GM03348 (cell line): ENCODE measurements at regions not wholly inside any gene's neighbourhood (a gene's known extent, or its start where the extent isn't known, plus 50 kb on each side); places are given as distances from the start of the nearest gene placed in this dataset.

Experiments
- DNase-seq: peaks from one replicate; pipeline ENCODE4 v3.0.0; 2012; ENCODE audit warnings: low spot score

GRCh38 chr15:69530991-69531664 is 78.5 kb downstream of the RPLP1 start:
- no peak for DNase-seq

DNA sequence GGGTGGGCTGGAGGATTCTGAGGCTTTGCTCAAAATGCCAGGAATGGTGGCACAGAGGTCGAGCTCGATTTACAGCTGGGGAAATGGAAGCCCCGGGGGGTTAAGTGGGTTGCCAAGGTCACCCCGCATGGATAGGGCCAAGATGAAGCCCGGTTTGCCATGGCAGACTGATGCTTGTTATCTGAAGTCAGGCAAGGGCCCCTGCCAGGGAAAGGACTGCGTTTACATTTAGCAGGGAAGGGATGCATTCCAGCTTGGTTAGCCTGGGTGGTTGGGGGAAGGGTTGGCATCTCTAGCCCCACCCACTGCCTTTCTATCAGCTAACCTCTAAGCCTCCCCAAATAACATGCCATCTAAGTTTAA is 79.0 kb downstream of the RPLP1 start:
- no peak for DNase-seq

- no peak for DNase-seq
Observed at GRCh38 chr15:69532066-69532465, 79.4 kb downstream of the RPLP1 start.

- DNase-seq = no peak
Observed at GRCh38 chr15:69532856-69533255, 80.2 kb downstream of the RPLP1 start.

DNA sequence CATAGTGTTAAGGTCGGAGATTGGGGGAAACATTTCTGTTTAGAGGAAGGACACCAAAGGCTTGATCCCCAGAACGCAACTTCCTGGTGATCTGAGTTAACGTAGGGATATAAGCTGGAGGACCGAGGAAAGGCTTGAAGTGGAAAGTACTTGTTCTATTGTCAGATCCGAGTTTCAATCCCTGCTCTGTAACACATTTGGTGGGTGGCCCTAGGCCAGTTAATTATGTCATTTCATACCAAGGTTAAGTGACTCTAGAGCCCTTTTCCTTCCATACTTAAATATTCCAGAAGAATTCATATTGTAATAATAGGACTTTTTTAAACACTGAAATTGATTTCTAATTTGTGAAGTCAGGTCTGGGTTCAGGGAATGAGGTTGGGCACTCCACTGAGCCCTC is 80.9 kb downstream of the RPLP1 start:
- DNase-seq = no peak

DNA sequence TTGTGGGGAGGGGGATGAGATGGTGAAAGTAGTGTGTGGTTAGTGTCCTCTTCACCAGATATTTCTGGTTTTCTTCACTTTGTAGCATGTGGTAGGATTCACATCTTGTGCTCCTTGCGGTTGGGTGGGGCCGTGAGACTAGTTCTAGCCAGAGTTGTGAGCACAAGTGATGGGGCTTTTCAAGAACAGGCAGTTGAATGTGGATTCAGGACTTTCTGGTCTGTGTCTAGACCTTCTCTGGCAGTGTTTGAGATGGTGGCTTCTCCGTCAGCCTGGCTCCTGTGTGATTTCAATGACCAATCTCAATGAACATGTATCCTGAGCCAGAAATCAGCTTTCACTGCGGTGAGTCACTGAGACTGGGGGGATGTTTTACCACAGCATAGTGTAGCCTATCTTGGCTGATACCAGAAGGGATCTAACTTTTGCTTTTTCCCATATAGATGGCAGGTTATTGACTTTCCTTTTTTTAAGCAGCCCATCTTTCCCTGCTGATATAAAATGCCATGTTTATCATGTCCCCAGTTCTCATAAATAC is 82.6 kb downstream of the RPLP1 start:
- peak; percentile 71 for DNase-seq

GRCh38 chr15:69535998-69536397 is 83.4 kb downstream of the RPLP1 start:
- no peak for DNase-seq

DNA sequence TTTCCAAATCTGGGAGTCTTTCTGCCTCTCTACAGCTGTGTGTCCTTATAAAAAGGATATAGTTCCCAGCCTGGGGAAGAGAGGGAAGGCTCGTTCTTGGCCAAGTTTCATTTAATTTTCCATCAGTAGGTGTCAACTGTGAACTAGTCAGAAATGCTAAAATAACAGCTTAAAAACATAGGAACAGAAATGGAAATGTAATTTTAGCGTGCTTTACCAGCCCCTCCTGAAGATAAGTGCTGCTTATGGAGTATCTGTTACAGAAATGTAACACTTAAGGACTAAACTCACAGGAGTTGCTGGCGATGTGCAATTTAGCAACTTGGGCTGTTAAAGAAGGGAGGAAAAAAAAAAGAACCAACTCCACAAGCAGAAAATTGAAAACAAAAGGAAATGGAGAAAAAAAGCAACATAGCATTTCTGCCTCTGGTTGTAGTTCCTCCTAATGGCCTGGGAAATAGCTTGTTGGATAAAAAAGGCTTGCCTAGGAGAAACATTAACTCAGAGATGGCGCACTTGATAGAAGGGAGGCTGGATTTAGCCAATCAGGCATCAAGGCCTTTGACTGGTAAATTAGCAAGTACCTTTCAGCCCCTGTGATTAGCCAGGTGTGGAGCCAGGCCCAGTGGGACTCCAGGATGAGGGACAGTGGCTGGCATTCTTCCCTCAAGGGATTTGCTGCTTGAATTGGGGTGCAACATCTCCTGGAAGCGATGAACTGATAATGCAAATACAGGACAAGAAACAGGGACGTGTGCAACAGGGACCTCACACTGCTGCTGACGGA is 84.3 kb downstream of the RPLP1 start:
- no peak for DNase-seq

DNA sequence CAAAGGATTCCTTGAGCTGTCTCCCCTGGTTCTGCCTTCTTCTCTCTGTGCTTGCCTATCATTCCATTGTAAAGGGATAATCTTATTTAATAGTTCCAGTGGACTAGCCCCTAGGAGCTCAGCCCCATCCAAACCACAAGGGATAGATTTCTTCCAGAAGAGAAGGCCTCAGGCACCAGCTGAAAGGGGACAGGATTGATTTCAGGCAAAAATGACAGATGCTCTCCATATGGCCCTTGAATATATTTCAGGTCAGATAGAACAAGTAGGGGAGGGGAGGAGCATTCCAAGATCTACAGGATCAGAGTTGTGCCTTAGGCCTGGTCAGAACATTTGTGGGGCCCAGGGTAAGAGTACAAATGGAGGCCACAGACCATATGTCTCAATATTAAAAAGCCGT is 85.3 kb downstream of the RPLP1 start:
- DNase-seq = no peak

GRCh38 chr15:69538379-69538778 is 85.8 kb downstream of the RPLP1 start:
- DNase-seq = no peak

DNA sequence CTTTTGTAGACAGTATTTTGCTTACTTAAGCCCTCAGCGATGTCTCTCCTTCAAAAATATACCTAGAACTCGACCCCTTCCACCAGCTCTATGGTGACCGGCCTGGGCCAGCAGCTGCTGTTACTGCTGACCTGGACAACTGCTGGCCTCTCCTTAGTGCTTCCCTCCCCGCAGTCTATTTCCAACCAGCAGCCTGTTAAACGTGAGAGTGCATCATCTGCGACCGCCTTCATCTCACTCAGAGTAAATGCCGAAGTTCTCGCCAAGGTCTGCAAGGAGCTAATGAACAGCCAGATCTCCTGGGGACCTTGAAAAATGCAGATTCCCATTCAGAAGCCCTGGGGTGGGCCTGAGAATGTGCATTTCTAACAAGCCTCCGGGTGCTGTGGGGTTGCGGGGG is 86.7 kb downstream of the RPLP1 start:
- DNase-seq = no peak

DNA sequence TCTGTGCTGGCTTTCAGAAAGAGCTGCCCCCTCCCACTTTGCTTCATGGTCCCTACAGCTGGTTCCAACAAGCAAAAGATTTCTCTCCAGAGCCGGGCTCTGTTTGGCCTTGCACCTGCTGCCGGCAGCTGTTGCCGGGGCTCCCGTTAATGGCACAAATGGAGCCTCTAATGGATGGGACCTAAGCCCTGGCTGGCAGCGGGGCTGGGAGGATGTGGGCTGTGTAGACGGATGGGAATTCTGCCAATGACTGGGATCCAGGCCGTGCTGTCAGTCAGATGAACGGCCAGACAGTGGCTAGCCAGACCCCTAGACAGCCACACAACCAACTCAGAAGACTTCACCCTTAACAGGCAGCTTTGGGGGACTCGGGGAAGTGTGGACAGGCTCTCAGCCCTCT is 88.0 kb downstream of the RPLP1 start:
- no peak for DNase-seq

DNA sequence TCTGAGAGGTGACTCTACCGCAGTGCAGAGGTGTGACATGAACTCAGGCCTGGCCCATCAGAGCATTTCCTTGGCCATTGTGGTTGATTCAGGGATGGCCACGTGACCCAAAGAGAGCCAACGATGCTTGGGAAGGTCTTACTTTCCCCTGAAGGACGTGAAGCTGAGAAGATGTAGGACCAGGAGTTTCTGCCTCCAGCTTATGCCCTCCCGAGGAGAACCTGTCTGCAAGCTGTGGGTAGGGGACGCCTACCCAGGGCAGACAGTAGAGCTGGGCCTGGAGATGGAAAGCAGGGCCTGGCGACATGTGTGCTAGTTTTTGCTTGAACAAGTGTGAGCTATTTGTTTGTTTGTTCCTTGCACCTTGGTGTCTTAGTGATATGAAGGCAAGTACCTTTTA is 89.4 kb downstream of the RPLP1 start:
- DNase-seq = no peak

GRCh38 chr15:69543681-69544364 is 91.2 kb downstream of the RPLP1 start:
- DNase-seq = no peak

DNA sequence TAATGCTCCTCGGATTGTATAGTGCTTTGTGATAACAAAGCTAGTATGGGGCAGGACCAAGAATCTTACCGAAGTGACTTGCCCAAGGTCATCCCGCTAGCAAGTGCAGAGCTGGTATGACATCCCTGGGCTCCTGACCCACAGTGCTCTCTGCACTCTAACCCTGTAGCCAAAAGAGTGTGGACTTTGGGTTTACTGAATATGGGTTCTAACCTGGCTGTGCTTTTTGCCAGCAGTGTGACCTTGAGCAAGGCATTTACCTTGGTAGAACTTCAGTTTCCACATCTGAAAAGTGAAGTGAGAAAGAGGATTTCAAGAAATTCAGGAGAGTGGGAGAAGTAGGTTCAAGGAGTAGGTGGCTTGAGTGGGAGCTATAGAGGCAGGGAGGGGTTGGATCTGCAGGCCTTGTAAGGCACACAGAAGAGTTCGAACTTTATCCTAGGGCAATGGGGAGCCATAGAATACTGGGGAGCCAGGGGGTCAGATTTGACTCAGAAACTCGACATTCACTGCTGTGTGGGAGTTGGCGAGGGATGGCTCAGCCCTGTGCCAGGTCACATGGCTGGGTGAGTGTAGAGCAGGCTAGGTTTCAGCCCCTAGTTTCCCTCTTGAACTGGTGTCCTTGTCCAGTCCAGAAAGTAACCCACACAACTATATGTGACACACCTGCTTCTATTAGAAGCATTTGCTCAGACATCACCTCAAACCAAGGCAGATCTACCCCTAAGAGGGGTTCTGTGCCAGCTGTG is 91.9 kb downstream of the RPLP1 start:
- DNase-seq = no peak

- no peak for DNase-seq
Observed at GRCh38 chr15:69546182-69546581, 93.6 kb downstream of the RPLP1 start.

GRCh38 chr15:69548395-69549180 is 96.0 kb downstream of the RPLP1 start:
- DNase-seq = no peak

- no peak for DNase-seq
Observed at GRCh38 chr15:69551391-69552056, 98.9 kb downstream of the RPLP1 start.

DNA sequence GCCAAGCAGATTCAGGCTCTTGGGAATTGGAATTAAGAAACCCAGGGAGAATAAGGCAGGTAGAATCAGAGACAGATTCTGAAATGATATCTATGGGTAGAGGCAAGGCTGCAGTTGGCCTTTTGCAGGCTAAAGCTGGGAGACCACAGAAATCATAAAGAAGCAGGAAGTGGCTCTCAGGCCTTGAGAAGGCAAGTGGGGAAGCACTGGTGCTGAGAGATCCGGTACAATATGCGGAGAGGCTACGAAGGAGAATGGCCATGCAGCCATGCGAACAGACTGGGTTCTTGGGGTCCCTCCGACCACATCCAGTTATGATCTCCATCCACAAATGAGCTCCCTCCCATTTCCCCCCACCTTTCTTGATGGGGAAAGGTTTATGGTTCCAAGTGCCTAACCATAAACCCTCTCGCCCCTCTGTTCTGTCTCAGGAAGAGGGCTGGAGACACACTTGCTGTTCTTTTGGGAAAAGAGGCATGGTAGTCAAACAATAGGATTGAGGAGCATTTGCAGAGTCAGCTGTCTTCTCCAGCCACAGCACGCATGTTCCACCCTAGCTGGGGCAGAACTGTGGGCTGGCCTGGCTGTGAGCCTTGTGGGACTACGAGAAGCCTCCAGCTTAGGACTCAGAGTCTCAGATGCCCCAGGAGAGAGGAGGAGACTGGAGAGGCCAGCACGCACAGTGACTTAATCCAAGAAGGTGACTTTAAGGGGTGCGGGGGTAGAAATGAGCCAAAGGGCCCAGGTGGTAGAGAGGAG is 99.6 kb downstream of the RPLP1 start:
- no peak for DNase-seq

DNA sequence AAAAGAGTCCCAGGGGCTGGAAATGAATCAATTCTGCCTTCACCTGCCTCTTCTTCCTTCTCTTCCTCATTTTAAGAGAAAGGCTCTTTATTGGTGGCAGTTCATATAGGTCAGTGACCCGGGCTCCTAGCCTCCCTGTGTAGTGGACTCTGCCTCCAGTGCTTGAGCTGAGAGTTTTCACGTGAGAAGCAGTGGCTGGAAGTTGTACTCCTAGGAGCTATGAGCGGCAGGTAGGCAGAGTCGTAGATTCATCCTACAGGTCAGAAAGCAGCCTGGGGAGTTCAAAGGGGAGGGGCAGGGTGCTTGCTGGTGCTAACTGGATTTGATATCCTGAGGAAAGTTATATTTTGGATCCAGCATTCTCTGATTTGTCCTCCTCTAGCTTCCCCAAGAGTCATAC is 101.1 kb downstream of the RPLP1 start:
- DNase-seq = no peak
